ENCODE measurements at regions not wholly inside any gene's neighbourhood (a gene's known extent, or its start where the extent isn't known, plus 50 kb on each side); places are given as distances from the start of the nearest gene placed in this dataset.

- TF ChIP-seq CTCF (IDR thresholded peaks at IDR 0.05) (no peak), ELF4 (CRISPR knock-in tag; IDR thresholded peaks at IDR 0.05; ENCODE audit: low read depth) (no peak), FOXK1 (CRISPR knock-in tag; IDR thresholded peaks at IDR 0.05) (no peak), FOXP1 (CRISPR knock-in tag; IDR thresholded peaks at IDR 0.05; ENCODE audit: borderline replicate concordance) (no peak), PRRX2 (CRISPR knock-in tag; IDR thresholded peaks at IDR 0.05) (no peak), CREB1 (CRISPR knock-in tag; IDR thresholded peaks at IDR 0.05) (no peak), KAT7 (CRISPR knock-in tag; IDR thresholded peaks at IDR 0.05; ENCODE audit: borderline replicate concordance) (no peak), NR2C2 (CRISPR knock-in tag; IDR thresholded peaks at IDR 0.05) (no peak)
Observed at GRCh38 chr1:47521034-47521881, 83.4 kb downstream of the FOXD2 start.

Data from WTC11 (cell line).